ENCODE measurements at regions not wholly inside any gene's neighbourhood (a gene's known extent, or its start where the extent isn't known, plus 50 kb on each side); places are given as distances from the start of the nearest gene placed in this dataset.

DNA sequence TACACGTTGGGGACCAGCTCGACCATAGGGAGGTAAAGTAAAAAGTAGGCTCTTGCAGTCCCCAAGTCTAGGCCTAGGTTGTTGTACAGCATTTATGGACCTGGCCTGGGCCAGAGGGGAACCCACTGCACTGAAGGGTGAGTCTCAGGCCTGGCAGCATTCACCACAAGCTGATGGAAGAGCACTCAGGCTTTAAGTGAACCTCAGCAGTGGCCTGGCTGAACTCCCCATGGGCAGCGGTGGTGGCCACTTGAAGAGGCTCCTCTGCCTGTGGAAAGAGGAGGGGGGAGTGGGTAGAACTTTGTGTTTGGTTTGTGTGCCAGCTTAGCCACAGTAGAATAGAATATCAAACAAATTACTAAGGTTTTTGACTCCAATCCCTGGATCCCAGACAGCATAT lies 176.2 kb upstream of the PRMT6 start:
- intact Hi-C loops (cut with micrococcal nuclease), result no loop called here
- H3K4me3 ChIP-seq (replicated peaks in 1 of 3; ENCODE audit: insufficient read depth in 1 of 3, low read depth in 1 of 3, low read length in 3 of 3), result no peak overlapping the region
- no peaks in the 10 kb centered on the region for H3K4me1 ChIP-seq (ENCODE audit: control insufficient read depth, extremely low read depth, insufficient read depth, low read length)
- dilution Hi-C loops (cut with MboI; ENCODE audit: extremely low pct_ligation_motif_present, low sequenced_read_pairs), result no loop called here
- H2AFZ ChIP-seq (ENCODE audit: low read depth, low read length), result no peak overlapping the region
- H3K9me3 ChIP-seq (replicated peaks; ENCODE audit: control insufficient read depth, insufficient read depth, low read length), result peaks cover 4% of the 10 kb centered on the region
- no peak overlapping the region for H3K4me2 ChIP-seq (ENCODE audit: insufficient read depth, low read length)
- H3K79me2 ChIP-seq (ENCODE audit: control insufficient read depth, insufficient read depth, low read length), result no peaks in the 10 kb centered on the region
- ChIA-PET CTCF (no interaction called here), POLR2A (no interaction called here)
- H3K27ac ChIP-seq (ENCODE audit: insufficient read depth, low read depth, low read length), result no peak overlapping the region
- DNase-seq (ENCODE audit: low read depth, low spot score), result no peak
- H3K27me3 ChIP-seq (ENCODE audit: control insufficient read depth in 2 of 2, insufficient read depth in 2 of 2, low read length in 2 of 2), result no peaks in the 10 kb centered on the region
- no TSS peak for BruUV-seq (replicated peaks)
- FAIRE-seq, result no peak
- no peaks in the 10 kb centered on the region for H4K20me1 ChIP-seq (replicated peaks; ENCODE audit: control insufficient read depth, extremely low read depth, insufficient read depth, low read length)
- no peaks in the 10 kb centered on the region for H3K9me1 ChIP-seq (replicated peaks; ENCODE audit: control insufficient read depth, extremely low read depth, insufficient read depth, low read length)
- H3K9ac ChIP-seq (replicated peaks; ENCODE audit: extremely low read depth, insufficient read depth, low read length), result no peak overlapping the region
- H3K36me3 ChIP-seq (ENCODE audit: control insufficient read depth in 2 of 2, extremely low read depth in 1 of 2, insufficient read depth in 2 of 2, low read length in 2 of 2), result no peaks in the 10 kb centered on the region
- TF ChIP-seq EZH2 (IDR thresholded peaks at IDR 0.05; ENCODE audit: borderline replicate concordance, low read depth, low read length, severe bottlenecking), result no peak
- TF ChIP-seq, protein P1, sequence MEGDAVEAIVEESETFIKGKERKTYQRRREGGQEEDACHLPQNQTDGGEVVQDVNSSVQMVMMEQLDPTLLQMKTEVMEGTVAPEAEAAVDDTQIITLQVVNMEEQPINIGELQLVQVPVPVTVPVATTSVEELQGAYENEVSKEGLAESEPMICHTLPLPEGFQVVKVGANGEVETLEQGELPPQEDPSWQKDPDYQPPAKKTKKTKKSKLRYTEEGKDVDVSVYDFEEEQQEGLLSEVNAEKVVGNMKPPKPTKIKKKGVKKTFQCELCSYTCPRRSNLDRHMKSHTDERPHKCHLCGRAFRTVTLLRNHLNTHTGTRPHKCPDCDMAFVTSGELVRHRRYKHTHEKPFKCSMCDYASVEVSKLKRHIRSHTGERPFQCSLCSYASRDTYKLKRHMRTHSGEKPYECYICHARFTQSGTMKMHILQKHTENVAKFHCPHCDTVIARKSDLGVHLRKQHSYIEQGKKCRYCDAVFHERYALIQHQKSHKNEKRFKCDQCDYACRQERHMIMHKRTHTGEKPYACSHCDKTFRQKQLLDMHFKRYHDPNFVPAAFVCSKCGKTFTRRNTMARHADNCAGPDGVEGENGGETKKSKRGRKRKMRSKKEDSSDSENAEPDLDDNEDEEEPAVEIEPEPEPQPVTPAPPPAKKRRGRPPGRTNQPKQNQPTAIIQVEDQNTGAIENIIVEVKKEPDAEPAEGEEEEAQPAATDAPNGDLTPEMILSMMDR (IDR thresholded peaks at IDR 0.05; ENCODE audit: extremely low read depth in 1 of 2, insufficient read depth in 1 of 2, low read depth in 1 of 2, low read length in 2 of 2), result no peak
- TF ChIP-seq JUN (IDR thresholded peaks at IDR 0.05; ENCODE audit: borderline replicate concordance, insufficient read depth, insufficient read length, low read depth), result no peak

DNA sequence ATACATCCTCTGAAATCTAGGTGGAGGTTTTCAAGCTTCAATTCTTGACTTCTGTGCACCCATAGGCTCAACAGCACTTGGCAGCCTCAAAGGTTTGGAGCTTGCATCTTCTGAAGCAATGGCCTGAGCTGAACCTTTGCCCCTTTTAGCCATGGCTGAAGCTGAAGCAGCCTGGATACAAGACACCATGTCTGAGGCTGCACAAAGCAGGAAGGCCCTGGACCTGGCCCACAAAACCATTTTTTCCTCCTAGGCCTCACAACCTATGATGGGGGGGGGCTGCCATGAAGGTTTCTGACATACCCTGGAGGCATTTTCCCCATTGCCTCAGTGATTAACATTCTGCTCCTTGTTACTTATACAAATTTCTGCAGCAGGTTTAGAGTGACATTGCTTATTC lies 173.3 kb upstream of the PRMT6 start:
- no peak overlapping the region for H3K4me3 ChIP-seq (replicated peaks in 1 of 3; ENCODE audit: insufficient read depth in 1 of 3, low read depth in 1 of 3, low read length in 3 of 3)
- H3K27ac ChIP-seq (ENCODE audit: insufficient read depth, low read depth, low read length), result no peak overlapping the region
- CTCF ChIA-PET, result no interaction called here
- H2AFZ ChIP-seq (ENCODE audit: low read depth, low read length), result no peak overlapping the region
- BruUV-seq (replicated peaks), result no TSS peak
- H3K9me3 ChIP-seq (replicated peaks; ENCODE audit: control insufficient read depth, insufficient read depth, low read length), result peaks cover 4% of the 10 kb centered on the region
- TF ChIP-seq, protein P1 (IDR thresholded peaks at IDR 0.05; ENCODE audit: extremely low read depth in 1 of 2, insufficient read depth in 1 of 2, low read depth in 1 of 2, low read length in 2 of 2), result no peak
- H3K9ac ChIP-seq (replicated peaks; ENCODE audit: extremely low read depth, insufficient read depth, low read length), result no peak overlapping the region
- intact Hi-C loops (cut with micrococcal nuclease), result no loop called here
- no peaks in the 10 kb centered on the region for H3K36me3 ChIP-seq (ENCODE audit: control insufficient read depth in 2 of 2, extremely low read depth in 1 of 2, insufficient read depth in 2 of 2, low read length in 2 of 2)
- no peaks in the 10 kb centered on the region for H3K4me1 ChIP-seq (ENCODE audit: control insufficient read depth, extremely low read depth, insufficient read depth, low read length)
- dilution Hi-C loops (cut with MboI; ENCODE audit: extremely low pct_ligation_motif_present, low sequenced_read_pairs), result no loop called here
- POLR2A ChIA-PET, result no interaction called here
- no peak overlapping the region for H3K4me2 ChIP-seq (ENCODE audit: insufficient read depth, low read length)
- FAIRE-seq, result no peak
- H4K20me1 ChIP-seq (replicated peaks; ENCODE audit: control insufficient read depth, extremely low read depth, insufficient read depth, low read length), result no peaks in the 10 kb centered on the region
- no peaks in the 10 kb centered on the region for H3K79me2 ChIP-seq (ENCODE audit: control insufficient read depth, insufficient read depth, low read length)
- H3K9me1 ChIP-seq (replicated peaks; ENCODE audit: control insufficient read depth, extremely low read depth, insufficient read depth, low read length), result no peaks in the 10 kb centered on the region
- no peaks in the 10 kb centered on the region for H3K27me3 ChIP-seq (ENCODE audit: control insufficient read depth in 2 of 2, insufficient read depth in 2 of 2, low read length in 2 of 2)
- DNase-seq (ENCODE audit: low read depth, low spot score), result no peak

All from endothelial cell of umbilical vein (primary cell).